GM18519 (cell line): ENCODE measurements at regions not wholly inside any gene's neighbourhood (a gene's known extent, or its start where the extent isn't known, plus 50 kb on each side); places are given as distances from the start of the nearest gene placed in this dataset.

Experiments used
- ATAC-seq: cut with Tn5 transposase; IDR thresholded peaks from one replicate; pipeline ENCODE4 v1.9.1; 2021; ENCODE audit warnings: mild to moderate bottlenecking, moderate library complexity; ENCODE audit not compliant: unreplicated experiment, low FRiP score

DNA sequence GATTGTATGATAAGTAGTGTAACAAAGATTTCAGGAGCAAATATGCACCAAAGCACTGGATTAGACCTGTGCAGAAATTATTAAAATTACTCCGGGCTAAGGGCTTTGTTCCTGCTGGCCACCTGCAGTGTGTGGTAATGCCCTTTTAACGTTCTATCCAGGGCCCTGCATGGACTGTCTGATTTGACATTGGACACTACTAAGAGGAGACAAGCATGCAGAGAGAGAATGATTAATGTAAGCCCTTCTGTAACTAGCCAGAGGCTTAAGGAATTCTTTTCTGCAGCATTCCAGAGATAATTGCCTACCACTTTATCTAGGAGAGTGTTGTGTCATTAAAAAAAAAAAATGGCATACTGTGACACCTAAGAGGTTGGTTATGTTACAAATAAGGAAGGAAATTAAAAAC is 117.0 kb downstream of the PCDH7 start:
- no peak for ATAC-seq

DNA sequence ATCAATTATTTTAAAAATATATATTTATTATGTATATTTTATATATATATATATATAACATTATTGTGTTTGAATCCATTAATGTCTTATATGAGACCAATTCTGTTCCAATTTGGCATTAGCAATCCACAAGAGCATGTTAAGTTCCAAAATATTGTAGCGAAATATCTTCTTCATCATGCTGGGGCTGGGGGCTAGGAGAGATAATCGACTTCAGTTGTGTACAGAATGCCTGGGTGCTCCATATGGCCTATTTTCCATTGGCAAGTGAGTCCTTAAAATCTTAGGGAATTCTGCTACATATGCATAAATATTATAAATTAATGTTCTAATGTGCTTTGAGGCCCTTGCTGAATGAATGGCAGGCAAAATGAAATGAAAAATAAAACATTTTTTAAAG is 117.7 kb downstream of the PCDH7 start:
- ATAC-seq: no peak

DNA sequence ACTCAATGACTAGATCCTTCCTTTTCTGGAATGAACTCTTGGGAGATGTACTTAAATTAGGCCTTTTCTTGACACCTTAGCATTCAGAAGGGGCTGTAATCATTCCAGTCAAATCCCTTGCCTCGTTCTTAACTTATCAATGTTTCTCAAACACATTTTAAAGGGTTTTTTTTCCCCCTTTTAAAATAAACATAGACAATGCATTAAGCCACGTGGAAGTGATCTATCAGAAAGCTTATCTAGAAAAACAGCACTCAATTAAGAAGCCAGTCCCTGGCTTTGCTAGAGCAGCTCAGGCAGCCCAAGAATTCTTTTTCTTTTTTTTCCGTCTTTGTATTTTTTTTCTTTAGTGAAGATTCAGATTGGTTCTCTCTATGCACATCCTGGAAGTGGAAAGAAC is 118.2 kb downstream of the PCDH7 start:
- no peak for ATAC-seq

DNA sequence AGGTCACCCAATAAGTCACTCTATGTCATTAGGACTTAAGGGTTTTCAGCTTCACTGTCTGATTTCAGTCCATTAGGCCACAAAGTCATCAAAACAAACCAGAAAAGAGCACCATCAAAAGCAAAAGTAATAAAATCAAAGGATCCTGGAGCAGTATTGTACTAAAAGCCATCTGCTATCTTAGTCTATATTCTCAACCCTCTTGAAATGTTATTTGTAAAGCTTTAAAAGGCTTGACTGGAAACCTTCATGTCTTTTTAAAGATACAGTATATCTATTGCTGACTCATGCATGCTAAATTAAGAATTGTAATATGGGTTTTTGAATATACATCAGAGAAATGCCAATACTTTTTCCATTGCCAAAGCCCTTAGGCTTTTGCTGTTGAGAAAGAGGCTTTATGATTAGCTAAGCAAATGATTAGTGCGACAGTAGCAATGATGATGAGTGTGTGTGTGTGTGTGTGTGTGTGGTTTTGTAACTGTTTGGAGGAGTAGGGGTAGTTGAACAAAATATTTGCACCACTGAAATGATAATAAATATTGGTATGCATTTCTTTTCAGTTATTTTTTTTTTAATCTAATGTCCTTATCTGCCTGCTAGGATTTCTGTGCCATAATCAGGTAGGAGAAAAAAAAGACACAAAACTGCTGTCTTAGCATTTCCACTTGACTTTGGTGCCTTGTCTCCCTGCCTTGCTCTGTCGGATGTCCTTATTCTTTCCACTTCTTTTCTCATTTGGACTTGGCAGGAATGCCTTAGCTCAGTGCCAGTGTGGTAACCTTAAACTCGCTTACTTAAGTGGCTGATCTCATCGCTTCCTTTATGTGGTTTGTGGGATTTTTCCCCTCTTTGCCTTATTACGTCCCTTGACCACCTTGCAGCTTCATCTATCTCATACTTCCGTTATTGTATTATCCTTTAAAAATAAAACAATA is 119.7 kb downstream of the PCDH7 start:
- ATAC-seq: no peak

DNA sequence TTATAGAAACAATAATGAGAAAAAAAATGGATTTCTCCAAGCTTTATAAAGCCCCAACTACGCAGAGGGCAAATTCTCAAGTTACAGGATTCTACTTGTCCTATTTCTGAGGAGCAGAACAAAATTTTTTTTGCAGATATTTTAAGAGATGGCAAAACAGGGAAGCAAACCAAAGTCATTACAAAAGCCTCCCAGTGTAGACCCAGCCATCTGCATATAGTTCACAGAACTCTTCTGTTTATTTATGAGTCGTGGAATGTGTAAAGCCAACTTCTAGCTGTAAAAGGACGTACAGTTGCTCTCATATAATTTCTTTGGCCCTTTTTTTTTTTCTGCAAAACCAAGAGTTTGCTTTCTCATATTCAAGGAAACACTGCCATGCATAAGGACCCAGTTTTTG is 120.4 kb downstream of the PCDH7 start:
- no peak for ATAC-seq

DNA sequence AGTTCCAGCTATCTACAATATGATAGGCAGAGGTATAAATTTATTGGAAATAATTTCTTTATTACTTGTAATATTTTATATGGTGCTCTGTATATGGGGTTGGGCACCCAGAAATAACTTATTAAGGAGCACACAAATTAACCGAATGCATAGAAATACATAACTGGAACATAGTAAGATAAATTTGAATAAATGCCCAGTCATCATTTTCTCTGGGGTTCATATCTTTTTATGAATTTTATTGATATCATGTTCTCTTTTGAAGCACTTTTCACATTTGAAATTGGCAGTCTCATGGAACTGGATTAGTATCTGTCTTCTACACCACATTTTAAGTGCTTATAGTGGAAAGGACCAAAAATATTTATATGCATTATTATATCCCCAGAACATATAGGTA is 122.0 kb downstream of the PCDH7 start:
- no peak for ATAC-seq

DNA sequence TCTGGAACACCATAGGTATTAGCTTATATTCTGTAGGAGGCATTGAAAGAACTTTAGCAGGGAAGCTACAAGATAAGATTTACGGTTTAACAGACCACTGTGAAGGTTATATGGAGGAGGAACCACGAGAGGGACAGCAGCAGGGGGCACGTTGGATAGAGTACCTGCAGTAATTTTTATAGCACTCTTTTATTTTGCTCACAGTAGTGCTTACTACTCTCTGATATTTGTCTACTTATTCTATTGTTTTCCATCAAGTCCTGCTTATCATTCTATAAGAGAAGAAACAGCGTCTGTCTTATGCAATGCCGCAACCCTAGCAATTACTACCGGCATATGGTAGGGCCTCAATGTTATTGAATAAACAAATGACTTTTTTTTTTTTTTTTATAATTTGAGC is 122.5 kb downstream of the PCDH7 start:
- no peak for ATAC-seq

DNA sequence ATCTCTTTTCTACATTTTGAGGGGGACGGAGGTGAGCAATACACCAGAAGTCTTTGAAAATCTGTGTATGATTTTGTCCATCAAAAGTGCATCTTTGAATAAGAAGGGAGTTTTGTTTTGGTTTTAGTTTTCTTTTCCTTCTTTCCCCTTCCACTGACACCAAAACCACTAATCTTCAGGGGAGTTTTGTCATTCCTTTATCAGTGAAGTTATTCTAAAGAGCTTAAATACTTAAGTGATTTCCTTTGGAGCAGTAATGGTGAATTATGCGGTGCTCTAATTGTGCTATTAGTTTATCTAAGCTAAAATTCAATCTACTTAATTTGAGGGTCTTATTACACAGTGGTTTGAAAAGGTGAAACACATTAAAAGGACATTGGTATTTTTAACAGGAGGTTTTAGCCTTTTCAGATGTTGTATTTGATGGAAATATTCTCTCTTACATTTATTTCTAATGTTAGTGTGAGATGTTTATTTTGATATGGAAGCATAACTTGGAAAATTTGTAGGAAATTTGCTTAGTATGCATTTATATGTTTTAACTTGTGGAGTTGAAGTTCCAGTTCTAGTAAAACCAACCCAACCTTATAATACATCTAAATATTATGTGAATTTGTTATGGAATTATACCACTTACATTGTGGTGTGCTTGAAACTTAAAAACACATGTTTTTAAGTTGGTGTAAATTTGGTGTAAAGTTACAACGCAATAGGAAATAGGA is 124.9 kb downstream of the PCDH7 start:
- ATAC-seq: no peak

DNA sequence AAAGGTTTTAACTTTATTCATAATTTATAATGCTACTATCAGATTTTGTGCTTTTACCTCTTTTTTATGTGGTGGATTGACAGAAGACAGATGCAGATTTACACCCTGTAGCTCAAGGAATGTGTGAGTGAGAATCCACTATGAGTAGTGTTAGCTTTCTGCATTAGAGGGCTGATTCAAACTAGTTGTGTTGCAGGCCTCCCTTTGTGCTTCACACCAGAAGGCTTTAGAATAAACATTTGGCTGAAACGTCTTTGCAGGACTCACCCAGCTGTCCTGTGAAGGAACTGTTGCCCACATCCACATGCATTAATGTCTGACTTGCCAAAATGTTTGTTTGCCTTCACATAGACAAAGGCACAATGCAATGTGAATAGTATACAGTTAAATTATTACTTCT is 127.0 kb downstream of the PCDH7 start:
- ATAC-seq: no peak

DNA sequence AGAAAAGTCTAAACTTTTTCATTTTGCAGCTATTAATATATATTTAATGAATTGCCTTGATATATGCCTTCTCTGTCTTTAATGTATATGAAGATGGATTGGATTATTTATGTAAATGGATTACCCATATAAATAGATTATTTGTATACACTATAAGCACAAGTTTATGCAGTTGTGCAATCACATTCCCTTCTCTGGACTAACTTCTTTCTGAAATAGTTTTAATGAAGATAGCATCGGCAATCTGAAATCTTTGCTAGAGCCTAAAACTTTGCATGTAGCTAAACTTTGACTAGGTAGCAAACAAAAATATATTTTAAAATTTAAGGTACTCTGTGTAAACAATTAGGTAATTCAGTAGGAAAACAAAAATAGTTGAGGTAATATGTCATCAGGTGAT is 127.8 kb downstream of the PCDH7 start:
- ATAC-seq: no peak

DNA sequence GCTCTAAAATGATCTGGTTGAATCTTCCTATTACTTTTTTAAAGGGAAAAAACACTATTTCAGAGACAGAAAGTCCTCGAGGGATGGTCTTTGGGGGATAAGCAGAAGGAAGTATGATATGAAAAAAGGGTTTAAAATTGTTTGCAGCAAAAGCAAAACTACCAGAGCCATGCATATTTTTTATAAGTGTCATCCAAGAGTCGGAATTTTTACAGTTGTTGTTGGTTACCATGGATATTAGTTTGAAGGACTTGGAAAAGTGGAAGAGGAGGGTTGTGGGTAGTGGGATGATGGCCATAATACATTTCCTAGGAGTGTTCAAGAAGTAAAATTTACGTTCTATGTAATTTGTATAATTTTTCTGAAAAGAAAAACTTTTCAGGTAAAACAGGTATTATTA is 134.4 kb downstream of the PCDH7 start:
- ATAC-seq: no peak

DNA sequence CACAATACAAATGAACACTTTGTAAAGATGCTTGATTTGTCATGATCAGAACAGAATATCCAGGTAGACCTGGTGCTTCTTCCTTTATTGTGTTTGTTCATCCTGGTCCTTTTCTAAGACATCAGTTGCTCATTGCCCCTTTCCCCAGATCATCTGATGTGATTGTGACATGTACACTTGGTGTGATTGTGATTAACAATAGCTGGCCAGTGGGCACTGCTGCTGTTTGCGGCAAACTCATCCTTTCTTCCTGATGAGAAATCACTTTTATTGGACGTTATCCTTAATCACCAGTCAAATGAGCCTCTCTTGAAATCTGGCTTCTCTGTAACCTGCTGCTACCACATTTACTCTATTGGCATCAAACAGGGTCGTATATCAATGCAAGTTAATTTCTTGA is 135.1 kb downstream of the PCDH7 start:
- ATAC-seq: no peak

DNA sequence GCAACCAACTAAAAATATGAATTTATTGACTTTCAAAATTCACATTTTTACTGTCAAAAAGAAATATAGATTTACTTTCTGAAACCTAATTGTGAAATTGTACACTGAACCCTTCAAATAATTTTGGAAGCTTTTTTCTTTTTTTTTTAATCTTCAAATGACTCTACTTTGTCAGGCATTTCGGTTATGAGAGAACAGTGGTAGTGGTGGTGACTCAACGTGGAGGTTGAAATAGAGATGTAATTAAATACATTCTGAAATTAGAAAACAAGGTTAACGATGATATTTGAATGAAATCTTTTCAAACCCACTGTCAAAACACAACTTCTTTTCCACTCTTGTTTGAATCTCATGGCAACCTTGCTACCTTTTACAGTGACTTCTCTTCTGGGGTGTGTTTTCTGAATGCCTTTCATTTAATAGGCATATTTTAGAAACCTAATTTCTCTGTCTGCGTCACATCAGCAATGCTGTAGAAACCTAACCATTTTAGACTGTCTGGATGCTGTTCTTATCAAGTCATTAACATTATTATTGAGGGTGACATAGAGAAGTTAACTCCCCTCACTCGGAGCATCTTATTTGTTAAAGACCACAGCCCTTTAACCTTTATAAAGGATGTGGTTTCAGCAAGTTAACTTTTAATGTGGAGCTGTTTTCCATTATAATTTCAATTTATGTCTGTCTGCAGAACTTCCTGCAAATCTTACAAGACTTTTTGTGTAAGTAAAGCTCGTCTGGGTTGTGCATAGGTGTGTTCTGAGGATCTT is 136.8 kb downstream of the PCDH7 start:
- ATAC-seq: no peak

DNA sequence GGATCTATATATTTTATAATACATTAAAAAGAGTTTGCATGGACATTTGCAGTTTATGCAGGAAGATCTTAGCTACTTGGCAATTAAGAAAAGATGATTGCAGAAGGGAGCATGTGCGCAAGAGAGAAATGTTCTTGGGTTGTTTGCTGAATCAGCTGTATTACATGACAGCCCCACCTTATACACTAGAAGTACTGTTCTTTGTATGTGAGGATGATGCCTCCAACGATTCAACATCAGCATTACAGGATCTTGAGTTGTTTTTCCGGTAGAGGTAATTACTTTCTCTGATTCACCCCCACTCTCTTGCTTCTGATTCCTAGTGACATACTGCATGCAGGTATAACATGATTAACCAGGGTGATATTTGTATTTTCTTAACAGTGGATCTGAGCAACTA is 140.8 kb downstream of the PCDH7 start:
- no peak for ATAC-seq

DNA sequence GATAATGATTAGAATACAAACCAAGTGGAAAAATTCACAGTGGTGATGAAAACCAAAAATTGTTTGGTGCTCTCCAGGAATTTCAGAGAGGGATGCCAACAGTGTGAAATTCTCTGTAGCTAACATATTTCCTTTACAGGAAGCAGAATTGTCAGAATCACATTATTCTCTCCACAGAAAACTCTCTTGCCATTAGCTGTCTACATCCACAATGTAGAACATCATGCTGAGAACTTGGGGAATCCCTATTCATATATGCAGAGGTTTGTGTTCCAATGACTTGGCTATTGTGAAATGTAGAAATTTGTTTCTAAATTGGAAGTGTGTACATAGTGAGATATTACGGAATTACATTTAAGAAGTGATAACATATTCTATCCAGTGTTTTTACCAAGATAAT is 142.0 kb downstream of the PCDH7 start:
- ATAC-seq: no peak

DNA sequence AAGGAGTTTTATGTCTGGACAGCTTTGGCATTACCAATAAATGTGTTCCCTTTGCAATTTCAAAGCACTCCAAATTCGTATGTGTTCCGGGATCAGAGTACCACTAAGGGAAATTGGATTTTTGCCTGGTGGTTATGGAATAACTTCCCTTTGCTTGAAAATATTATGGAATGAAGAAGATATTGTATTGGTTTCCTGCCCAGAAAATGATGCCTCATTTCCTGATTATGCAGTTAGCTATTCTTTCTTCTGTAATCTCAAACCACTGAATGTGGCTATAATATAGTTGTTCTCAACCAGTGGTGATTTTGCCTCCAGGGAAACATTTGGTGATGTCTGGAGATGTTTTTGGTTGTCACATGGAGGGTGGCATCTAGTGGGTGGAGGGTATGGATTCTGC is 142.9 kb downstream of the PCDH7 start:
- no peak for ATAC-seq

DNA sequence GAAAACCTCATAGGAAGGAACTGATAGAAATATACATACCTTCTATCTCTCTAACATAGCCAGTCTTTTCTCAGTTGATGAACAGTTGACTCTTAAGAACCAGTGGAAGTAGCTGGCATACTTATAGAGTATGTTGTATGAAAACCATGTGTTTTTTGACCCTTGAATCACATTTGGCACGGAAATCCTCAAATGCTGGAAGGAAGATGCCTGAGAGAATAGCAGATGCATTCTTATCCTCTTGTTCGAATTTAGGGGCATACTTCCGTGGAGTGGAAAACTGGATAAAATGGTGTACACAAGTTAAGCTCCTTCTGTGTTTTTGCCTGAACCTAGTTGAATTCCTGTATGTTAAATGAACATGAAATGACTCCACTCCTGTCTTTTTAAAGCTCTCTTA is 145.5 kb downstream of the PCDH7 start:
- ATAC-seq: no peak

DNA sequence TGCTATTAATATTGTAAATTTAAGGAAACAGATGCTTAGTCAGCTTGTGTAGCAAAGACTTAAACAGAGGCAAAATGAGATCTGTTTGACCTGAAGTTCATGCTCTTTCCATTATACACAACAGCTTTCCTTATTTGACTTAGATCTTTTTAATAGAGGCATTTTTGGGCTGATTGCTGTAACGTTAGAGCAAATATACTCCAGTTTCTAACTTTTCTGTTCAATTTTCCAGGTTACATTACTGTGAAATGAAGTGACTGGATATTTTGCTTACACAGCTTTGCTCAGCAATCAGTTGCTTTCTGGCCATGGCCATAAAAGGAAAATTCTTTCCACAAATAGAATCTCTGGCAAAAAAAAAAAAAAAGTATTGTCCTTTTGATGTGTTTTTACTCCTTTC is 146.2 kb downstream of the PCDH7 start:
- ATAC-seq: no peak

DNA sequence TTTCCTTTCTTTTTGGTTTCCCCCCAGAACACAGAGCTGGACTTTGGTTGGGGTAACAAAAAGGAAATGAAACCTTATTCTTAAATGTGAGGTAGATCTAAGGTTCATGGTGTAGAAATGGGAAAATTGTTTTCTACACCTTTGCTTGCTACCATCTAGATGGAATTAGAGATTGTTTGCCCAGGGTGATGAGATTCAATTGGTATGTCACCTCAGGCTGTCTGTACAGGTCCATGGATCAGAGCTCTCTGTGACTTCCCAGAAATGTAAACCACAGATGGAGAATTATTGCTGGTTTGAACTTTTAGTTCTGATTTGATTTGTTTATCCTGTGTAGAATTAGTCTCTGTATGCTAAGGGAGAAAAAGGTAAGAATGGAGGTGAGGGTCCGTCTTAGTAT is 146.7 kb downstream of the PCDH7 start:
- ATAC-seq: no peak

DNA sequence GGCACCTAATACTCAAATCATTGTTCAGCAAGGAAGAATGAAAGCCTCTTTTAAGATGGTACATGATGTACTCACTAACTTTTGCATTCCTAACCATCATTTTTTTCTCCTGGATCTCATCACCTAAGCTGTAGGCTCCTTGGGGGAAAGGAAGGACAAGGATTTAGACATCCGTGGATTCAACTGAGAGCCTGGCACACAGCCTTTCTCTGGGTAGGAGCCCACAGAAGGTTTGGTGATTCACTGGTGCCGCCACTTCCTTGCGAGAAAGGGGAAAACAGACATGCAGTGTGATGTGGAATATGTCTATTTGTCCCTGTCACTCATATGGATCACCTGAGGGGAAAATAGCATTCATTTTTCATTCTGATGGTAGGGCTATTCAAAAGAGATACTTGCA is 147.3 kb downstream of the PCDH7 start:
- ATAC-seq: no peak
